Glutamatergic neuron (in vitro differentiated cells): ENCODE measurements at regions not wholly inside any gene's neighbourhood (a gene's known extent, or its start where the extent isn't known, plus 50 kb on each side); places are given as distances from the start of the nearest gene placed in this dataset.

Source experiments
- DNase-seq: peaks from one replicate; pipeline ENCODE4 v3.0.0; 2022
- H3K27ac Mint-ChIP-seq: one replicate; pipeline ENCODE4 v1.8.0; 2020; ENCODE audit warnings: mild to moderate bottlenecking, mixed read lengths, inconsistent platforms; ENCODE audit not compliant: unreplicated experiment
- H3K27me3 Mint-ChIP-seq: one replicate; pipeline ENCODE4 v1.8.0; 2020; ENCODE audit warnings: mild to moderate bottlenecking, moderate library complexity, mixed read lengths, inconsistent platforms; ENCODE audit not compliant: unreplicated experiment
- H3K36me3 Mint-ChIP-seq: one replicate; pipeline ENCODE4 v1.8.0; 2020; ENCODE audit warnings: mild to moderate bottlenecking, mixed read lengths, inconsistent platforms; ENCODE audit not compliant: unreplicated experiment
- H3K4me1 Mint-ChIP-seq: one replicate; pipeline ENCODE4 v1.8.0; 2020; ENCODE audit warnings: mild to moderate bottlenecking, low read depth, mixed read lengths, inconsistent platforms; ENCODE audit not compliant: unreplicated experiment
- H3K4me3 Mint-ChIP-seq: one replicate; pipeline ENCODE4 v1.8.0; 2020; ENCODE audit warnings: mild to moderate bottlenecking, mixed read lengths, inconsistent platforms; ENCODE audit not compliant: unreplicated experiment
- H3K9me3 Mint-ChIP-seq: one replicate; pipeline ENCODE4 v1.8.0; 2020; ENCODE audit warnings: mild to moderate bottlenecking, moderate library complexity, mixed read lengths, inconsistent platforms; ENCODE audit not compliant: unreplicated experiment
- CTCF ChIP-seq: fragments of 200-600 bp; sonication (generic); IDR thresholded peaks from one replicate; pipeline ENCODE4 v1.5.0; 2021; ENCODE audit not compliant: partially characterized antibody, unreplicated experiment

- no peak for DNase-seq
- Mint-ChIP-seq H3K27me3 (peaks cover 2% of the 10 kb centered on the region), H3K4me1 (peaks cover 23% of the 10 kb centered on the region), H3K27ac (no peak overlapping the region), H3K9me3 (peaks cover 1% of the 10 kb centered on the region), H3K36me3 (no peaks in the 10 kb centered on the region), H3K4me3 (no peak overlapping the region)
- no peak for TF ChIP-seq CTCF
These were observed 68.7 kb upstream of the WDR41 start for GRCh38 chr5:77560677-77561263.

- no peaks in the 10 kb centered on the region for H3K36me3 Mint-ChIP-seq
- peaks cover 1% of the 10 kb centered on the region for H3K9me3 Mint-ChIP-seq
- no peak for TF ChIP-seq CTCF
- peaks cover 23% of the 10 kb centered on the region for H3K4me1 Mint-ChIP-seq
- peak overlapping the region; percentile 42 for H3K4me3 Mint-ChIP-seq
- H3K27me3 Mint-ChIP-seq, result peaks cover 2% of the 10 kb centered on the region
- peak; percentile 63 for DNase-seq
- peak overlapping the region; percentile 81 for H3K27ac Mint-ChIP-seq
These were observed 66.2 kb upstream of the WDR41 start for GRCh38 chr5:77558266-77558665.

- TF ChIP-seq CTCF, result no peak
- Mint-ChIP-seq H3K27ac (no peak overlapping the region), H3K4me1 (no peaks in the 10 kb centered on the region), H3K36me3 (no peaks in the 10 kb centered on the region), H3K27me3 (no peaks in the 10 kb centered on the region), H3K4me3 (no peak overlapping the region), H3K9me3 (peaks cover 2% of the 10 kb centered on the region)
- DNase-seq, result no peak
These were observed 58.3 kb upstream of the WDR41 start for GRCh38 chr5:77550406-77550805.

GRCh38 chr5:77545285-77545684 is 53.2 kb upstream of the WDR41 start:
- no peaks in the 10 kb centered on the region for H3K4me1 Mint-ChIP-seq
- no peak overlapping the region for H3K27ac Mint-ChIP-seq
- no peak overlapping the region for H3K4me3 Mint-ChIP-seq

More at GRCh38 chr5:77545285-77545684, 53.2 kb upstream of the WDR41 start:
- Mint-ChIP-seq H3K9me3 (no peaks in the 10 kb centered on the region), H3K36me3 (peaks cover 5% of the 10 kb centered on the region), H3K27me3 (no peaks in the 10 kb centered on the region)
- TF ChIP-seq CTCF, result no peak
- DNase-seq, result no peak
